A204.1 (cell line): ENCODE measurements at regions not wholly inside any gene's neighbourhood (a gene's known extent, or its start where the extent isn't known, plus 50 kb on each side); places are given as distances from the start of the nearest gene placed in this dataset.
"Not testable (repeated sequence)": the region's sequence is repeated elsewhere in the genome, so short reads cannot be mapped to it uniquely, and the experiment has no call there.

Experiments
- FAIRE-seq: peaks from 2 replicates; lab custom pipeline; 2012; peaks lifted over from hg19 to GRCh38; lab: Jason Lieb, UNC

- FAIRE-seq = no peak
These were observed 2208.1 kb upstream of the WWC1 start for GRCh38 chr5:166083183-166083959.

GRCh38 chr5:166086568-166086967 lies 2204.9 kb upstream of the WWC1 start:
- FAIRE-seq = no peak

GRCh38 chr5:166088389-166089039 lies 2202.9 kb upstream of the WWC1 start:
- no peak for FAIRE-seq

- no peak for FAIRE-seq
These were observed 2199.5 kb upstream of the WWC1 start for GRCh38 chr5:166091931-166092330.

- FAIRE-seq = no peak
These were observed 2198.1 kb upstream of the WWC1 start for GRCh38 chr5:166093312-166093711.

- no peak for FAIRE-seq
These were observed 2188.5 kb upstream of the WWC1 start for GRCh38 chr5:166102947-166103346.

GRCh38 chr5:166111021-166111420 lies 2180.4 kb upstream of the WWC1 start:
- FAIRE-seq = no peak

- no peak for FAIRE-seq
These were observed 2174.1 kb upstream of the WWC1 start for GRCh38 chr5:166117072-166118066.

GRCh38 chr5:166119506-166119905 lies 2171.9 kb upstream of the WWC1 start:
- FAIRE-seq = no peak

GRCh38 chr5:166123717-166124116 lies 2167.7 kb upstream of the WWC1 start:
- FAIRE-seq = no peak

GRCh38 chr5:166127766-166128570 lies 2163.5 kb upstream of the WWC1 start:
- FAIRE-seq = no peak

- FAIRE-seq = not testable (repeated sequence)
These were observed 2146.3 kb upstream of the WWC1 start for GRCh38 chr5:166145107-166145506.

- no peak for FAIRE-seq
These were observed 2127.3 kb upstream of the WWC1 start for GRCh38 chr5:166163996-166164610.

GRCh38 chr5:166165596-166165995 lies 2125.8 kb upstream of the WWC1 start:
- no peak for FAIRE-seq

- FAIRE-seq = no peak
These were observed 2125.4 kb upstream of the WWC1 start for GRCh38 chr5:166166071-166166470.

GRCh38 chr5:166172597-166172996 lies 2118.8 kb upstream of the WWC1 start:
- FAIRE-seq = no peak

- FAIRE-seq = no peak
These were observed 2112.9 kb upstream of the WWC1 start for GRCh38 chr5:166178411-166179080.

GRCh38 chr5:166185185-166185584 lies 2106.3 kb upstream of the WWC1 start:
- no peak for FAIRE-seq

GRCh38 chr5:166188501-166189325 lies 2102.7 kb upstream of the WWC1 start:
- FAIRE-seq = no peak

- no peak for FAIRE-seq
These were observed 2098.7 kb upstream of the WWC1 start for GRCh38 chr5:166192696-166193095.
